ENCODE measurements at regions not wholly inside any gene's neighbourhood (a gene's known extent, or its start where the extent isn't known, plus 50 kb on each side); places are given as distances from the start of the nearest gene placed in this dataset.

GRCh38 chr7:33754933-33755928, 150.1 kb upstream of the BMPER start:
- no peak for DNase-seq (ENCODE audit: low spot score)

- DNase-seq (ENCODE audit: low spot score) = no peak
Observed at GRCh38 chr7:33757050-33757449, 148.3 kb upstream of the BMPER start.

DNA sequence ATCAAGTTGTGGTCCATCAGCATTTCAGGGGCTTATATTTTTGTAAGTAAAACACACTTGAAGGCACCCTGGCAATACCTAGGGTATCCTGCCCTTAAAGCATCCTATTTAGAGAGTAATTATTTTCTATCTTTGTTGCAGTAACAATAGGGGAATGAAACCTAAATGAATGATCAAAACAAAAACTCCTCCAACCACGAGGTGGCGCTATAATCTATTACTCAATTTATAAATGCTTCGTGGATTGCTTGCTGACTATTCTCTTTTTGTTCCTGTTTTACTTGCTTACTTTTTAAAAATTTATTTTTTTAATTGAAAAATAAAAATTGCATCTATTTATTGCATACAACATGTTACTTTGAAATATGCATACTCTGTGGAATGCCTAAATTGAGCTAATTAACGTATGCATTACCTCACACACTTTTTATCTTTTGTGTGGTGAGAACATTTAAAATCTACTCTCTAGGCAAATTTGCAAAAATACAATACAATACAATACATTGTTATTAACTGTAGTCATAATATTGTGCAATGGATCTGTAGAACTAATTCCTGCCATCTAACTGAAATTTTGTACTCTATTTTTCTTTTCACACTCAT, 147.7 kb upstream of the BMPER start:
- DNase-seq (ENCODE audit: low spot score) = peak; percentile 45

- no peak for DNase-seq (ENCODE audit: low spot score)
Observed at GRCh38 chr7:33760146-33760545, 145.2 kb upstream of the BMPER start.

GRCh38 chr7:33760834-33761233, 144.5 kb upstream of the BMPER start:
- DNase-seq (ENCODE audit: low spot score) = no peak

DNA sequence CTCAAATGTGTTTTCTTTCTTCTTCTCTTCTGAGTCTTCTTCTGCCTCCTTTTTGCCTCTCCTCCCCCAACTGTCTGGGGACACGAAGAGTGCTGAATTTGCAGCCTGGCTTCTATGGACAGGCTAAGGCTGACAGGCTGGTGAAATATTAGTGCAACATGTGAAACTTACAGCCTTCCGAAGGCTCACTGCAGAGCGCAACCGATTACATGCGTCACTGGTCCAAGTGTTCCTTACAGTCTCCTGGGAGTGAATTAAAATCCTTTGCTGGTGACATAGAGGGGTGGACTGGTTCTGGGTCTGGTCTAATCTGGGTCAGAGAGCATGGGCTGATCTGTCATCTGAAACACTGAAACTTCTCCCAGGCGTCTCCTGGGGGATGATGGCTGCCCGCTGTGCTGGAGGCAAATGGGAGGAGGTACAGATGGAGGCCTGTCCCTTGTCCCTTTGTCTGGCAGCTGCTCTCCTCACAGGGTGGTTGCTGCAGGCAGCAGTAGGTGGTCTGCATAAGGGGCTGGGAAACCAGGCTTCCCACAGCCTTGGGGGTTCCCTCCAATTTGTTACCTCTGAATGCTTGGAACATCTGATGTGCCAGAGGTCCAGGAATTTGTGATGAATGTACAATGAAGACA, 143.8 kb upstream of the BMPER start:
- DNase-seq (ENCODE audit: low spot score) = no peak

DNA sequence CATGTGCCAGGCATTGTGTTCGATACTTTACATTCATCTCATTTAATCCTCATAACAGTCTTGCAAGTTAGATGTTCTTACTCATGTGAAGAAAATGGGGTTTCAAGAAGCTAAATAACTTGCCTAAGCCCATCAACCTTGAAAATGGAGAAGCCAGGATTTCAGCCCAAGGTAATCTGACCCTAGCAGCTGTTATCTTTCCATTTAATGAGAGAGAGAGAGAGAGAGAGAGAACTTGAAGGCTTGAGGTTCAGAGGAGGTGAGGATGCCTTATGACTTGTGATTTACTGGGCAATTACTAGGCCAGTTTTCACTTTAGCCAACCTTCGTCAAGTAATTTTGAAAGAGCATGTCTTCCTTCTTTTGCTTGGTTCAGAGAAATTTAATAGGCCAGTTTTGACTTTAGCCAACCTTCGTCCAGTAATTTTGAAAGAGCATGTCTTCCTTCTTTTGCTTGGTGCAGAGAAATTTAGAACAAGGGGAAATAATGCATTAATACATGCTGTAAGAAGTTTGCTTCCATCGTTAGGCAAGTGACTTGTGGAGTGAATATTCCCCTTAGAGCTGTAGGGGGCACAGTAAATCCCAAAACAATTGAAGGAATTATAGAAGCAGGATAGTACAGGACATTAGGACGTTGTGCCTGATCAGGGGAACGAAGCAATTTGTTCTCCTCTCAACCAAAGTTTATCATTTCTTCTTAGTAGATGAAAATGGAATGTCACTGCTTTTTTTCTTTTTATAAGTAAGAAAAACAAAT, 143.0 kb upstream of the BMPER start:
- DNase-seq (ENCODE audit: low spot score) = no peak

DNA sequence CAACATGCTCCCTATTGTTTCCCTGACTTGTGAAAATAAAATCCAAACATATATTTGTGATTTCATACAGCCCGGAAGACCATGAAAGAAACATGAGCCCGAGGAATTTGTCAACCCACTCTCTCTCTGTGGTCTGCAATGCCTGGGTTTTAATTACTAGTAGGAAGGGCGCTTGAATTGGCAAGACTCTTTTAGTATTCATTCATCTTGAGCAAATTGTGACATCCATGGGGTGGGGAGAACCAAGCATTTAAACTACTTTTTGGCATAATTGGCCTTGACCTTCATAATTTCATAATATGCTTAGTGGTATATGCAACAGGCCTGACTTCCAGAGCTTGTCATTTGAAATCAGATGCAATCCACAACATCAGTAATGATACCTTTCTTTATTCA, 142.4 kb upstream of the BMPER start:
- DNase-seq (ENCODE audit: low spot score) = no peak

DNA sequence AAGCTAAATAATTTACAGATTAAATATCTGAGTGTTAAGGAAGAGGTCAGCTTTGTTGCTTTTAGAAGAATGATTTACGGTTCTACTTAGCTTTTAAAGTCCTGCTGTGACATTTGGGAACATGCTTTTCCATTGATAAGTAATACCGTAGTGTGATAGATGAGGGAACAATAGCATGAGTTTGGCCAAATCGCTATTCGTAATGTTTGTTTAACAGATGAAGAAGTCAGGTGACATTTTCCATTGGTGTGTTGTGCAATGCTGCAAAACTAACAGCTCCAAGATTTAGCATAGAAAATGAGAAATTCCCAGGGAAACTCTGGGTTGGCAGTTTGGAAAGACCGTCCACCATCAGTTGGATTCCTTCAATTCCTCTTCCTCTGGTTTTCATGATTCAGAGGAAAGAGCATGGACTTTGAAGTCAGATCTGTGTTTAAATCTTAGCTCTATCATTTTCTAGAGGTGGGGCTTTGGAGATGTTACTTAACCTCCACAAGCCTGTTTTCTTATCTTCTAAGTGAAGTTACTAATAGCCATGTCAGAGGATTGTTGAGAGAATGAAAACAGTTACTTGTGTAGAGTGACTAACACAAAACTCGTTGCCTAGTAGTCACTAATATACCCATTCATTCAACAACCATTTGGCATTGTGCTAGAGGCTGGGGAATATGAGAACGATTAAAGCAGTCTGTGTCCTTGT, 140.4 kb upstream of the BMPER start:
- DNase-seq (ENCODE audit: low spot score) = no peak

DNA sequence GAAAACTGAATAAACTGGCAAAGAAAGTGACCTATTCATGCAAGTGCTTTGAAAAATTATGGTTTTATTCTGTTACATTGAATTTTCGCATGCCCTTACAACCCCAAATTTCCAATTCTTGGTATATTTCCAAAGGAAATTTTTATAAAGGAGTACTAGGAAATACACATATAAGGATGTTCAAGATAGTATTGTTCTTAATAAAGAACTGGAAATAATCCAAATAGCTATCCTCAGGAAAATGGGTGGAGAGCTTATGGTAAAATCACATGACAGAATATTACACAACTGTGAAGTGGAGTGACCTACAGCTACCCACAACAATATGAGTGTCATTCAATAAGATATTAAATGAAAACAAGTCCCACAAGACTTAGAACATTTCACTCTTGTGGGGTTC, 138.9 kb upstream of the BMPER start:
- DNase-seq (ENCODE audit: low spot score) = no peak

- DNase-seq (ENCODE audit: low spot score) = no peak
Observed at GRCh38 chr7:33769930-33770329, 135.4 kb upstream of the BMPER start.

DNA sequence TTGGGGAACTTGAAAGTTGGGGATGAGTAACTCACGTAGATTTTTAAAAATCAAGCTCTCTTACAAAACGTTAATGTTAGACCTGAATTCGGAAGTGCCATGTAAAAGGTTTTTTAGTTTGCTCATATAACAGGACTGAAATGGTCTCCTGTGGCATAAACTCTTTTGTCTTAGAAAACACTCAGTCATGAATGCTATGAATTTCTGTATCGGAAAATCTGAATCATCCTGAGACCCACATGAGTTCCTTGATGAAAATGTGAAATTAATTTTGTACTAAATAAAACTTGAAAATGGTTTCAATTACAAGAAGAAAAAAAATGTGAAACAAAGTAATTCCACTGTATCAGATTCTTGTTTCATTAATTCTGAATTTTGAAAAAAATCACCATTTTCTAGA, 134.8 kb upstream of the BMPER start:
- DNase-seq (ENCODE audit: low spot score) = no peak

DNA sequence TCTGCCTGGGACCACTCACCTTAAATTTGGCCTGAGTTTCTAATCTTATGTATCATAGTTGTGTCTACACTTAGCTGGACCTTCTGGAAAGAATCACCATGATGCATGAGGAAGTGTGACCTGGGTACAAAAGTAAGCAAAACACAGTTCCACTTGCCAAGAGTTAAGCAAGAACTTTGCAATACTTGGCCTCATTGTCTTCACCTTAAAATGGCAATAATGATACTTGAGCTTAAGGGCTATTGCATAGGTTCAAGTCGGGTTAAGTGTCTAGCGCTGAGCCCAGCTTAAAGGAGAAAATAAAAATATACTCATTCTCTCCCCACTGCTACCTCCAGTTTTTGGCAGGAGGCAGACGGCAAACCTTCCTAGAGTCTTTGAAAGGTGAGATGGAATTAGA, 133.9 kb upstream of the BMPER start:
- no peak for DNase-seq (ENCODE audit: low spot score)

DNA sequence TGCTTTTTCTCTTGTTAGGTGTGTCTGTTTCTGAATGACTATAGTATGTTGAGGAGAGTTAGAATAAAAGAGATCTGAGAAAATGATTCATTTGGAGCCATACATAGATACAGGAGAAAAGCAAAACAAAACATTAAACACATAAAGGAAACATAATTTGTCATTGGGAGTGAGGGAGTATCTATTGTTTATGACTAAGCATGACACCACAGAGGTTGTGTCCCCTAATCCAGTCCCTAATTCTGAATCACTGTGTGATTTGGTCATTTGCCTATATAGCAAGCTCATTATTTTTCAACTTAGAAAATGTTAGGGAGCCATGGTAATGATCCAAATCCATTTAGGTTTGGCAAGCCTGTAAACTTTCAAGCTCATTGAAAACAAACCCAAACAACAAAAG, 132.3 kb upstream of the BMPER start:
- DNase-seq (ENCODE audit: low spot score) = no peak

- DNase-seq (ENCODE audit: low spot score) = peak; percentile 72
Observed at GRCh38 chr7:33774762-33775523, 130.4 kb upstream of the BMPER start.

- DNase-seq (ENCODE audit: low spot score) = no peak
Observed at GRCh38 chr7:33775790-33776189, 129.5 kb upstream of the BMPER start.

DNA sequence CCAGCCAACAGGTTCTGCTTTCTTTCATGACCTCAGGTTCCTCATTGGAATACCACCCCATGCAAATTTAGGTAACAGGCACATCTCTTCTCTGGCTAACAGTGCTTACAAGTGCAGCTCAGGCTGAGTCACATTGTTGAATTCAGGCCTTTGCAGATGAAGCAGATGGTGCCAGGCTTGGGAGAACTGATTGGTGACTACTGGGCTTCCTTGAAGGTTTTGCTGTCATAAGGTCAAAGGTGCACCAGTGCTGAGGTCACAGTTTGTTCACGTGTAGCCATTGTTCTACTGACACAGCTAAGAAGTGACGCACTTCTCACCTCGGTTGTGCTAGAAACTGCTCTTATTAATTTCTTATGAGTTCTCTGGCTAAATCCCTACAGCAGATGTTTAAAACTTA, 128.6 kb upstream of the BMPER start:
- DNase-seq (ENCODE audit: low spot score) = no peak

- DNase-seq (ENCODE audit: low spot score) = no peak
Observed at GRCh38 chr7:33778195-33778594, 127.1 kb upstream of the BMPER start.

DNA sequence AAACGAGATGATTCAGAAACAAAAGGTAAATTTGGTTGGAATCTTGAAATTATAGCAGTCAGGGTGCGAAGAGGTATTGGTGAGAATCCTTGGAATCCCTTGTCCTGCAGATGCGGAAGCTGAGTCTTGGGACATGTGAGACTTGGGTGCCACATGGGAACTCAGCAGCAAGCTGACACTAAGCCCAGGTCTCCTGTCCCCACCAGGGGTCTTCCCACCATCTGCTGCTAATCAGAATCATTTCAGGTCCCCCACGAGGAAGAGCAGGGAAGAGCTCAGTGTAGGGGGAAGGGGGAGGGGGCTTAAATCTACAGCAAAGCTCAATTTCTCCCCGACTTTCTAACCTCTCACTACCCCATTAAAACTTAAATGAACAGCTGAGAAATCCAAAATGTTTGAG, 126.1 kb upstream of the BMPER start:
- no peak for DNase-seq (ENCODE audit: low spot score)

GRCh38 chr7:33781167-33781566, 124.2 kb upstream of the BMPER start:
- DNase-seq (ENCODE audit: low spot score) = no peak

GRCh38 chr7:33781796-33782195, 123.5 kb upstream of the BMPER start:
- DNase-seq (ENCODE audit: low spot score) = no peak
